ENCODE measurements at regions not wholly inside any gene's neighbourhood (a gene's known extent, or its start where the extent isn't known, plus 50 kb on each side); places are given as distances from the start of the nearest gene placed in this dataset.

- peak; percentile 17 for DNase-seq
These were observed 371.0 kb downstream of the BCOR start for GRCh38 chrX:39726771-39727170.

GRCh38 chrX:39728025-39728424 lies 369.7 kb downstream of the BCOR start:
- DNase-seq, result no peak

- DNase-seq, result no peak
These were observed 368.7 kb downstream of the BCOR start for GRCh38 chrX:39728852-39729598.

GRCh38 chrX:39729981-39730661 lies 367.6 kb downstream of the BCOR start:
- peak; percentile 83 for DNase-seq

GRCh38 chrX:39730662-39731329 lies 367.0 kb downstream of the BCOR start:
- DNase-seq, result peak; percentile 79

GRCh38 chrX:39731330-39731667 lies 366.5 kb downstream of the BCOR start:
- no peak for DNase-seq

- no peak for DNase-seq
These were observed 366.0 kb downstream of the BCOR start for GRCh38 chrX:39731735-39732134.

- no peak for DNase-seq
These were observed 364.0 kb downstream of the BCOR start for GRCh38 chrX:39733745-39734144.

- DNase-seq, result no peak
These were observed 363.5 kb downstream of the BCOR start for GRCh38 chrX:39734174-39734776.

GRCh38 chrX:39736216-39737211 lies 361.2 kb downstream of the BCOR start:
- DNase-seq, result no peak

- DNase-seq, result no peak
These were observed 358.2 kb downstream of the BCOR start for GRCh38 chrX:39739585-39739984.

GRCh38 chrX:39740078-39740477 lies 357.7 kb downstream of the BCOR start:
- no peak for DNase-seq

GRCh38 chrX:39741904-39742303 lies 355.9 kb downstream of the BCOR start:
- DNase-seq, result no peak

GRCh38 chrX:39745818-39746217 lies 351.9 kb downstream of the BCOR start:
- DNase-seq, result no peak

- no peak for DNase-seq
These were observed 348.6 kb downstream of the BCOR start for GRCh38 chrX:39749135-39749534.

GRCh38 chrX:39749728-39750127 lies 348.0 kb downstream of the BCOR start:
- no peak for DNase-seq

GRCh38 chrX:39750256-39750790 lies 347.4 kb downstream of the BCOR start:
- no peak for DNase-seq

GRCh38 chrX:39750848-39751247 lies 346.9 kb downstream of the BCOR start:
- DNase-seq, result no peak

- no peak for DNase-seq
These were observed 344.9 kb downstream of the BCOR start for GRCh38 chrX:39752815-39753214.

GRCh38 chrX:39753293-39753996 lies 344.3 kb downstream of the BCOR start:
- DNase-seq, result no peak
